H9 (cell line): ENCODE measurements at regions not wholly inside any gene's neighbourhood (a gene's known extent, or its start where the extent isn't known, plus 50 kb on each side); places are given as distances from the start of the nearest gene placed in this dataset.
A peak's percentile ranks its signal among the peaks of the same experiment; 100 is the strongest.

ENCODE experiments used
- DNase-seq: peaks from one replicate; pipeline ENCODE4 v3.0.0-alpha.2; 2017
- H2AFZ ChIP-seq: one replicate; pipeline ENCODE4 v1.6.1; 2013; ENCODE audit warnings: mild to moderate bottlenecking, low read length, control low read depth, moderate library complexity
- H2AK5ac ChIP-seq: 2 replicates; pipeline ENCODE4 v1.6.1; 2013; ENCODE audit warnings: low read length, control low read depth, mixed read lengths; ENCODE audit not compliant: insufficient read length
- H2BK120ac ChIP-seq: one replicate; pipeline ENCODE4 v1.6.1; 2013; ENCODE audit warnings: low read depth, mild to moderate bottlenecking, low read length, control low read depth, inconsistent platforms; ENCODE audit not compliant: poor library complexity, severe bottlenecking
- H2BK12ac ChIP-seq: 2 replicates; pipeline ENCODE4 v1.6.1; 2013; ENCODE audit warnings: low read length, control low read depth, mixed read lengths, low read depth; ENCODE audit not compliant: insufficient read length
- H2BK15ac ChIP-seq: 2 replicates; pipeline ENCODE4 v1.6.1; 2013; ENCODE audit warnings: low read depth, low read length, control low read depth
- H2BK20ac ChIP-seq: one replicate; pipeline ENCODE4 v1.6.1; 2013; ENCODE audit warnings: low read depth, mild to moderate bottlenecking, low read length, control low read depth, inconsistent platforms; ENCODE audit not compliant: poor library complexity, severe bottlenecking
- H2BK5ac ChIP-seq: 2 replicates; pipeline ENCODE4 v1.6.1; 2013; ENCODE audit warnings: low read length, control low read depth, mixed read lengths; ENCODE audit not compliant: insufficient read length
- H3K14ac ChIP-seq: 2 replicates; pipeline ENCODE4 v1.6.1; 2013; ENCODE audit warnings: low read length, control low read depth; ENCODE audit not compliant: insufficient read depth
- H3K18ac ChIP-seq: 2 replicates; pipeline ENCODE4 v1.6.1; 2013; ENCODE audit warnings: low read depth, mild to moderate bottlenecking, mixed read lengths, low read length, control low read depth; ENCODE audit not compliant: insufficient read length
- H3K23ac ChIP-seq: 2 replicates; pipeline ENCODE4 v1.6.1; 2013; ENCODE audit warnings: low read length, control low read depth, mixed read lengths, low read depth; ENCODE audit not compliant: insufficient read length
- H3K23me2 ChIP-seq: 2 replicates; pipeline ENCODE4 v1.6.1; 2013; ENCODE audit warnings: low read depth, mild to moderate bottlenecking, mixed read lengths, low read length, control low read depth; ENCODE audit not compliant: insufficient read length, poor library complexity, severe bottlenecking
- H3K27ac ChIP-seq: 2 replicates; pipeline ENCODE4 v1.5.1; 2013; ENCODE audit warnings: low read length, control low read depth, mixed read lengths, low read depth; ENCODE audit not compliant: insufficient read length
- H3K27me3 ChIP-seq: 2 replicates; pipeline ENCODE4 v1.6.1; 2013; ENCODE audit warnings: low read length, control low read depth, inconsistent platforms; ENCODE audit not compliant: insufficient read depth
- H3K4ac ChIP-seq: 2 replicates; pipeline ENCODE4 v1.6.1; 2013; ENCODE audit warnings: low read depth, mild to moderate bottlenecking, control low read depth, inconsistent platforms, low read length, moderate library complexity
- H3K4me1 ChIP-seq: 2 replicates; pipeline ENCODE4 v1.6.1; 2013; ENCODE audit warnings: low read length, control low read depth, inconsistent platforms; ENCODE audit not compliant: insufficient read depth
- H3K4me2 ChIP-seq: 2 replicates; pipeline ENCODE4 v1.6.1; 2013; ENCODE audit warnings: low read length, control low read depth, mixed read lengths; ENCODE audit not compliant: insufficient read length, insufficient read depth
- H3K56ac ChIP-seq: 2 replicates; pipeline ENCODE4 v1.6.1; 2013; ENCODE audit warnings: low read depth, mild to moderate bottlenecking, mixed read lengths, low read length, control low read depth; ENCODE audit not compliant: insufficient read length
- H3K79me1 ChIP-seq: 2 replicates; pipeline ENCODE4 v1.6.1; 2013; ENCODE audit warnings: low read depth, mild to moderate bottlenecking, moderate library complexity, low read length, control low read depth, inconsistent platforms; ENCODE audit not compliant: insufficient read depth, poor library complexity, severe bottlenecking
- H3K79me2 ChIP-seq: 2 replicates; pipeline ENCODE4 v1.6.1; 2013; ENCODE audit warnings: low read length, control low read depth, inconsistent platforms; ENCODE audit not compliant: insufficient read depth
- H3K9ac ChIP-seq: 2 replicates; pipeline ENCODE4 v1.6.1; 2013; ENCODE audit warnings: low read length, control low read depth, mixed read lengths; ENCODE audit not compliant: insufficient read length; ENCODE audit errors: extremely low read depth
- H3K9me3 ChIP-seq: one replicate; pipeline ENCODE4 v1.6.1; 2013; ENCODE audit warnings: low read depth, low read length, inconsistent platforms; ENCODE audit not compliant: control insufficient read depth
- H3T11ph ChIP-seq: one replicate; pipeline ENCODE4 v1.6.1; 2013; ENCODE audit warnings: mild to moderate bottlenecking, low read length, control low read depth, inconsistent platforms
- H4K20me1 ChIP-seq: one replicate; pipeline ENCODE4 v1.6.1; 2013; ENCODE audit not compliant: control insufficient read depth, insufficient read length, insufficient read depth
- H4K5ac ChIP-seq: 2 replicates; pipeline ENCODE4 v1.6.1; 2013; ENCODE audit warnings: low read depth, mild to moderate bottlenecking, mixed read lengths, low read length, control low read depth; ENCODE audit not compliant: insufficient read length
- H4K8ac ChIP-seq: replicated peaks from 2 replicates; pipeline ENCODE4 v1.6.1; 2013; ENCODE audit warnings: low read length, control low read depth, mixed read lengths, low read depth; ENCODE audit not compliant: insufficient read length
- H4K91ac ChIP-seq: 2 replicates; pipeline ENCODE4 v1.6.1; 2013; ENCODE audit warnings: low read depth, mild to moderate bottlenecking, moderate library complexity, mixed read lengths, low read length, control low read depth; ENCODE audit not compliant: insufficient read length
- H3K27ac Mint-ChIP-seq, 3 experiments: 2 replicates in 2 of 3; 3 replicates in 1 of 3; pipeline ENCODE4 v1.8.0; 2020 to 2021; ENCODE audit warnings: mixed read lengths in 3 of 3, mild to moderate bottlenecking in 1 of 3, moderate library complexity in 1 of 3
- H3K27me3 Mint-ChIP-seq: 2 replicates; pipeline ENCODE4 v1.8.0; 2021; ENCODE audit warnings: low read depth, mild to moderate bottlenecking, moderate library complexity, mixed read lengths
- H3K36me3 Mint-ChIP-seq, 3 experiments: 2 replicates in 2 of 3; 3 replicates in 1 of 3; pipeline ENCODE4 v1.8.0; 2020 to 2021; ENCODE audit warnings: low read depth in 3 of 3, mixed read lengths in 3 of 3; ENCODE audit not compliant: insufficient read depth in 1 of 3
- H3K4me1 Mint-ChIP-seq, 2 experiments: 2 replicates each; pipeline ENCODE4 v1.8.0; 2020; ENCODE audit warnings: mixed read lengths in 2 of 2
- H3K4me3 Mint-ChIP-seq, 2 experiments: 2 replicates in 1 of 2; 3 replicates in 1 of 2; pipeline ENCODE4 v1.8.0; 2020 to 2021; ENCODE audit warnings: mild to moderate bottlenecking in 2 of 2, mixed read lengths in 2 of 2, moderate library complexity in 1 of 2
- H3K9me3 Mint-ChIP-seq, 2 experiments: 2 replicates in 1 of 2; 3 replicates in 1 of 2; pipeline ENCODE4 v1.8.0; 2020; ENCODE audit warnings: mild to moderate bottlenecking in 2 of 2, mixed read lengths in 2 of 2, moderate library complexity in 1 of 2
- WGBS: extraction: QIAGEN DNeasy Blood & Tissue Kit; methylation state at CpG from one replicate; pipeline ENCODE4 v1.1.7; 2013; ENCODE audit warnings: missing lambda C conversion rate, low lambda C conversion rate, mixed read lengths; ENCODE audit not compliant: insufficient read length; ENCODE audit errors: extremely low coverage; 5-methylcytosine and 5-hydroxymethylcytosine counted together
- TF ChIP-seq, protein P1 (sequence below): fragments of 200-600 bp; sonication (generic); conservative IDR thresholded peaks from 3 replicates; pipeline ENCODE4 v1.8.0; 2021; ENCODE audit warnings: antibody characterized with exemption, mild to moderate bottlenecking

GRCh38 chr7:82549616-82550285 is 106.2 kb upstream of the CACNA2D1 start:
- Histone ChIP-seq H3K4me2 (no peak overlapping the region), H4K8ac (no peak overlapping the region), H2AFZ (no peak overlapping the region), H3K27ac (no peak overlapping the region), H3K27me3 (no peaks in the 10 kb centered on the region), H4K5ac (no peak overlapping the region), H3K14ac (no peak overlapping the region), H4K91ac (no peak overlapping the region), H2BK5ac (no peak overlapping the region), H2BK12ac (no peak overlapping the region), H2BK120ac (no peak overlapping the region), H3K9ac (no peak overlapping the region), H2AK5ac (no peak overlapping the region), H3K23ac (no peak overlapping the region), H3K23me2 (no peaks in the 10 kb centered on the region), H3K9me3 (no peaks in the 10 kb centered on the region), H2BK20ac (no peak overlapping the region), H3K56ac (no peak overlapping the region), H3K79me2 (no peaks in the 10 kb centered on the region), H3K4ac (no peak overlapping the region), H3K4me1 (no peaks in the 10 kb centered on the region), H2BK15ac (no peak overlapping the region), H3T11ph (no peak overlapping the region), H4K20me1 (no peaks in the 10 kb centered on the region), H3K18ac (no peak overlapping the region), H3K79me1 (no peaks in the 10 kb centered on the region)
- H3K9me3 Mint-ChIP-seq = peaks cover 8 to 10% of the 10 kb centered on the region in 2 experiments
- peak overlapping the region in 1 of 3 experiments; percentile 90; a peak in 1 of 7 replicates for H3K27ac Mint-ChIP-seq
- DNase-seq = no peak
- TF ChIP-seq, protein P1, sequence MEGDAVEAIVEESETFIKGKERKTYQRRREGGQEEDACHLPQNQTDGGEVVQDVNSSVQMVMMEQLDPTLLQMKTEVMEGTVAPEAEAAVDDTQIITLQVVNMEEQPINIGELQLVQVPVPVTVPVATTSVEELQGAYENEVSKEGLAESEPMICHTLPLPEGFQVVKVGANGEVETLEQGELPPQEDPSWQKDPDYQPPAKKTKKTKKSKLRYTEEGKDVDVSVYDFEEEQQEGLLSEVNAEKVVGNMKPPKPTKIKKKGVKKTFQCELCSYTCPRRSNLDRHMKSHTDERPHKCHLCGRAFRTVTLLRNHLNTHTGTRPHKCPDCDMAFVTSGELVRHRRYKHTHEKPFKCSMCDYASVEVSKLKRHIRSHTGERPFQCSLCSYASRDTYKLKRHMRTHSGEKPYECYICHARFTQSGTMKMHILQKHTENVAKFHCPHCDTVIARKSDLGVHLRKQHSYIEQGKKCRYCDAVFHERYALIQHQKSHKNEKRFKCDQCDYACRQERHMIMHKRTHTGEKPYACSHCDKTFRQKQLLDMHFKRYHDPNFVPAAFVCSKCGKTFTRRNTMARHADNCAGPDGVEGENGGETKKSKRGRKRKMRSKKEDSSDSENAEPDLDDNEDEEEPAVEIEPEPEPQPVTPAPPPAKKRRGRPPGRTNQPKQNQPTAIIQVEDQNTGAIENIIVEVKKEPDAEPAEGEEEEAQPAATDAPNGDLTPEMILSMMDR = no peak
- peaks cover 0 to 10% (median 2%) of the 10 kb centered on the region in 3 experiments; a peak in 3 of 7 replicates for H3K36me3 Mint-ChIP-seq
- no peak overlapping the region for H3K4me3 Mint-ChIP-seq
- no CpG with 5 or more reads among the region's 6 CpGs for WGBS
- no peaks in the 10 kb centered on the region for H3K4me1 Mint-ChIP-seq
- no peaks in the 10 kb centered on the region for H3K27me3 Mint-ChIP-seq
